IPS-NIHi7 (cell line): ENCODE measurements at regions not wholly inside any gene's neighbourhood (a gene's known extent, or its start where the extent isn't known, plus 50 kb on each side); places are given as distances from the start of the nearest gene placed in this dataset.
A peak's percentile ranks its signal among the peaks of the same experiment; 100 is the strongest.

Experiments used
- DNase-seq: peaks from one replicate; pipeline ENCODE4 v3.0.0; 2012; ENCODE audit warnings: mixed read lengths; ENCODE audit errors: extremely low spot score

- no peak for DNase-seq
Measured at GRCh38 chr16:86316967-86317812, 193.1 kb upstream of the FOXF1 start.

GRCh38 chr16:86317813-86318650 is 192.3 kb upstream of the FOXF1 start:
- DNase-seq, result no peak

- no peak for DNase-seq
Measured at GRCh38 chr16:86319585-86320236, 190.6 kb upstream of the FOXF1 start.

- no peak for DNase-seq
Measured at GRCh38 chr16:86320237-86320595, 190.1 kb upstream of the FOXF1 start.

- no peak for DNase-seq
Measured at GRCh38 chr16:86321491-86321890, 188.8 kb upstream of the FOXF1 start.

- DNase-seq, result no peak
Measured at GRCh38 chr16:86322283-86322682, 188.0 kb upstream of the FOXF1 start.

GRCh38 chr16:86322806-86323205 is 187.5 kb upstream of the FOXF1 start:
- no peak for DNase-seq

- DNase-seq, result no peak
Measured at GRCh38 chr16:86324320-86324719, 186.0 kb upstream of the FOXF1 start.

GRCh38 chr16:86325360-86325759 is 185.0 kb upstream of the FOXF1 start:
- no peak for DNase-seq

- no peak for DNase-seq
Measured at GRCh38 chr16:86325895-86326294, 184.4 kb upstream of the FOXF1 start.

- DNase-seq, result no peak
Measured at GRCh38 chr16:86327321-86327720, 183.0 kb upstream of the FOXF1 start.

GRCh38 chr16:86330906-86331305 is 179.4 kb upstream of the FOXF1 start:
- DNase-seq, result no peak

- peak; percentile 58 for DNase-seq
Measured at GRCh38 chr16:86334079-86334635, 176.2 kb upstream of the FOXF1 start.

GRCh38 chr16:86335266-86336172 is 174.8 kb upstream of the FOXF1 start:
- no peak for DNase-seq

GRCh38 chr16:86337138-86337537 is 173.2 kb upstream of the FOXF1 start:
- DNase-seq, result no peak

GRCh38 chr16:86337581-86338402 is 172.5 kb upstream of the FOXF1 start:
- DNase-seq, result no peak

GRCh38 chr16:86338403-86339115 is 171.8 kb upstream of the FOXF1 start:
- DNase-seq, result no peak

- no peak for DNase-seq
Measured at GRCh38 chr16:86342161-86342834, 168.0 kb upstream of the FOXF1 start.
